HCT116 (cell line): ENCODE measurements at regions not wholly inside any gene's neighbourhood (a gene's known extent, or its start where the extent isn't known, plus 50 kb on each side); places are given as distances from the start of the nearest gene placed in this dataset.
A peak's percentile ranks its signal among the peaks of the same experiment; 100 is the strongest.

ENCODE experiments used
- EZH2 ChIP-seq: fragments of 200-600 bp; sonication (generic); IDR thresholded peaks from 2 replicates; pipeline ENCODE4 v1.6.1; 2017; ENCODE audit warnings: antibody characterized with exemption, mixed run types
- POLR2A ChIP-seq: IDR thresholded peaks from 2 replicates; pipeline ENCODE4 v1.7.0; 2011; ENCODE audit warnings: borderline replicate concordance; ENCODE audit not compliant: insufficient read depth, insufficient read length; ENCODE audit errors: extremely low read depth
- TCF7L2 ChIP-seq: IDR thresholded peaks from 2 replicates; pipeline ENCODE4 v1.7.0; 2011; ENCODE audit warnings: borderline replicate concordance, inconsistent platforms; ENCODE audit not compliant: insufficient read depth, insufficient read length; ENCODE audit errors: extremely low read depth
- YY1 ChIP-seq: IDR thresholded peaks from 2 replicates; pipeline ENCODE4 v1.6.1; 2011; ENCODE audit warnings: low read length, low read depth, moderate library complexity, mild to moderate bottlenecking; ENCODE audit not compliant: insufficient replicate concordance; ENCODE audit errors: extremely low read depth
- ZFX ChIP-seq: fragments of 450-650 bp; IDR thresholded peaks from 2 replicates; pipeline ENCODE4 v1.6.1; 2017
- ZNF274 ChIP-seq: fragments of 200-500 bp; sonication (Bioruptor generic); IDR thresholded peaks from 2 replicates; pipeline ENCODE4 v1.6.1; 2014; ENCODE audit warnings: mild to moderate bottlenecking, low read depth, low read length, inconsistent platforms
- TF ChIP-seq, protein P1 (sequence below), 3 experiments: fragments of 200-600 bp in 1 of 3; sonication (generic) in 1 of 3; IDR thresholded peaks in 2 of 3; conservative IDR thresholded peaks in 1 of 3; 2 replicates each; pipeline ENCODE4 v1.5.1; 2012 to 2017; ENCODE audit warnings: low read depth in 2 of 3, low read length in 2 of 3, antibody characterized with exemption in 1 of 3, borderline replicate concordance in 1 of 3, control low read depth in 1 of 3, mild to moderate bottlenecking in 1 of 3, mixed read lengths in 1 of 3, mixed run types in 1 of 3, moderate library complexity in 1 of 3; ENCODE audit not compliant: insufficient read depth in 1 of 3
- TF ChIP-seq, protein P2 (sequence below): IDR thresholded peaks from 2 replicates; pipeline ENCODE4 v1.6.1; 2012

DNA sequence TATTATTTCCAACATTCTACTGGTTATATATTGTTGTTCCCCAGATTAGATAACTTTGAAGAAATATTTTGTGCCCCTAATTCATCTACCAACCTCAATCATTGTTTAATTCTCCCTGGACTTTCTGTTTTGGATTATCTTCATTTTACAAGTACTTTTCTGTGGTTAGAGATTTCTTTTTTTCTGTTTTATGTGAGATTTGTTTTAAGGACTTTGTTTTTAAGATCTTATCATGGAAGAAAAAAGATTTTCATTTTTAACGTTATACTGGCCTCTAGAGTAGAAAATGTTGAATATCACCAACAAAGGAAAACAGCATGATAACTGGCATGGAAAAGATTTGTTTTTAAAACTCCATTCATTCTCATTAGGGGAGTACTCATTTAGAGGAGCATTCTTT, 210.9 kb upstream of the KCNMB2 start:
- TF ChIP-seq POLR2A (no peak), YY1 (no peak), EZH2 (no peak), ZFX (no peak), TCF7L2 (no peak), ZNF274 (no peak)
- TF ChIP-seq, protein P1, sequence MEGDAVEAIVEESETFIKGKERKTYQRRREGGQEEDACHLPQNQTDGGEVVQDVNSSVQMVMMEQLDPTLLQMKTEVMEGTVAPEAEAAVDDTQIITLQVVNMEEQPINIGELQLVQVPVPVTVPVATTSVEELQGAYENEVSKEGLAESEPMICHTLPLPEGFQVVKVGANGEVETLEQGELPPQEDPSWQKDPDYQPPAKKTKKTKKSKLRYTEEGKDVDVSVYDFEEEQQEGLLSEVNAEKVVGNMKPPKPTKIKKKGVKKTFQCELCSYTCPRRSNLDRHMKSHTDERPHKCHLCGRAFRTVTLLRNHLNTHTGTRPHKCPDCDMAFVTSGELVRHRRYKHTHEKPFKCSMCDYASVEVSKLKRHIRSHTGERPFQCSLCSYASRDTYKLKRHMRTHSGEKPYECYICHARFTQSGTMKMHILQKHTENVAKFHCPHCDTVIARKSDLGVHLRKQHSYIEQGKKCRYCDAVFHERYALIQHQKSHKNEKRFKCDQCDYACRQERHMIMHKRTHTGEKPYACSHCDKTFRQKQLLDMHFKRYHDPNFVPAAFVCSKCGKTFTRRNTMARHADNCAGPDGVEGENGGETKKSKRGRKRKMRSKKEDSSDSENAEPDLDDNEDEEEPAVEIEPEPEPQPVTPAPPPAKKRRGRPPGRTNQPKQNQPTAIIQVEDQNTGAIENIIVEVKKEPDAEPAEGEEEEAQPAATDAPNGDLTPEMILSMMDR (IDR thresholded peaks at IDR 0.05 in 2 of 3, conservative IDR thresholded peaks at IDR 0.05 in 1 of 3; ENCODE audit: borderline replicate concordance in 1 of 3, insufficient read depth in 1 of 3, low read depth in 2 of 3, low read length in 2 of 3) = peak in 2 of 3 experiments; percentile 14 to 51; a peak in 3 of 6 replicates
- TF ChIP-seq, protein P2, sequence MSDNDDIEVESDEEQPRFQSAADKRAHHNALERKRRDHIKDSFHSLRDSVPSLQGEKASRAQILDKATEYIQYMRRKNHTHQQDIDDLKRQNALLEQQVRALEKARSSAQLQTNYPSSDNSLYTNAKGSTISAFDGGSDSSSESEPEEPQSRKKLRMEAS = no peak
